DOHH2 (cell line): ENCODE measurements at regions not wholly inside any gene's neighbourhood (a gene's known extent, or its start where the extent isn't known, plus 50 kb on each side); places are given as distances from the start of the nearest gene placed in this dataset.

Source experiments
- EZH2phosphoT487 ChIP-seq: fragments of 200-600 bp; sonication (generic); IDR thresholded peaks from 2 replicates; pipeline ENCODE4 v1.6.1; 2017; ENCODE audit warnings: borderline replicate concordance, mild to moderate bottlenecking, antibody characterized with exemption, low read length, moderate library complexity, mixed read lengths
- TF ChIP-seq, protein P1 (sequence below): fragments of 200-600 bp; sonication (generic); IDR thresholded peaks from one replicate; pipeline ENCODE4 v1.5.1; 2014; ENCODE audit warnings: antibody characterized with exemption, mild to moderate bottlenecking, low read depth, low read length; ENCODE audit not compliant: poor library complexity, severe bottlenecking

DNA sequence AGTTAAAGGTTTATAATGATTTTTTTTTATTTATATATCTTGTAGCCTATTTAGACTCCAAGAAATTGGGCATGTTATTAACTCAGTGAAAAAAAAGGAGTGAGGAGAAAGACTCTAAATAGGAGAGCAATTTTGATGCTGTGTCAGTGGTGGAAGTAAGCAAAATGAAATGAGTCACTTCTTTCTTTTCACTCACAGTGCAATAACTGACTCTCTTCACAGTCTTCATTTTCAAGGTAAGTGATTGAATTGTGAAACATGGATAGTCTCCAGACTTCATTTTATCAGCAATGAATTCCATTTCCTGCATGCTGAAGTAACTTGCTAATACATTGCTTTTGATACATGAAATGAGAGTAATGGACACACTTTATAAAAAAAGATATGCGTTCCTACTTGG, 2271.5 kb downstream of the PCDH7 start:
- TF ChIP-seq, protein P1, sequence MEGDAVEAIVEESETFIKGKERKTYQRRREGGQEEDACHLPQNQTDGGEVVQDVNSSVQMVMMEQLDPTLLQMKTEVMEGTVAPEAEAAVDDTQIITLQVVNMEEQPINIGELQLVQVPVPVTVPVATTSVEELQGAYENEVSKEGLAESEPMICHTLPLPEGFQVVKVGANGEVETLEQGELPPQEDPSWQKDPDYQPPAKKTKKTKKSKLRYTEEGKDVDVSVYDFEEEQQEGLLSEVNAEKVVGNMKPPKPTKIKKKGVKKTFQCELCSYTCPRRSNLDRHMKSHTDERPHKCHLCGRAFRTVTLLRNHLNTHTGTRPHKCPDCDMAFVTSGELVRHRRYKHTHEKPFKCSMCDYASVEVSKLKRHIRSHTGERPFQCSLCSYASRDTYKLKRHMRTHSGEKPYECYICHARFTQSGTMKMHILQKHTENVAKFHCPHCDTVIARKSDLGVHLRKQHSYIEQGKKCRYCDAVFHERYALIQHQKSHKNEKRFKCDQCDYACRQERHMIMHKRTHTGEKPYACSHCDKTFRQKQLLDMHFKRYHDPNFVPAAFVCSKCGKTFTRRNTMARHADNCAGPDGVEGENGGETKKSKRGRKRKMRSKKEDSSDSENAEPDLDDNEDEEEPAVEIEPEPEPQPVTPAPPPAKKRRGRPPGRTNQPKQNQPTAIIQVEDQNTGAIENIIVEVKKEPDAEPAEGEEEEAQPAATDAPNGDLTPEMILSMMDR: no peak
- TF ChIP-seq EZH2phosphoT487: no peak
